ENCODE measurements at regions not wholly inside any gene's neighbourhood (a gene's known extent, or its start where the extent isn't known, plus 50 kb on each side); places are given as distances from the start of the nearest gene placed in this dataset.
"Not testable (repeated sequence)": the region's sequence is repeated elsewhere in the genome, so short reads cannot be mapped to it uniquely, and the experiment has no call there.

DNA sequence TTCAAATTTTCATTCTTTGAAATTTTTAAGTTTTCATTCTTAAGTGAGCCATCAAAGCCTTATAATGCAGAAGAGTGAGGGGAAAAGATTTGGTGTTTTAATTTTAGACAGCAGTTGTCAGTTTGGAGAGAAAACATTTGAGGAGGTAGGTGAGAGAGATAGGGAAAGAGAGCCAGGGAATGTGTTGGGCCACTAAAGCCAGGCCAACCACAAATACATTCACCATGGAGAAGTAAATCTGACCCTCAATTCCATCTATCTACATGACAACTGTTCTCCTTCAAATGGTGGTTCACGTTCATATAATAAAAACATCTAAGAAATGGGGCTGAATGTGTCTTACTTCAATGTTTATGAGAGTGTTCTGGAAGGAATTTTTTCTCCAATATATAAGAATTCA lies 553.0 kb upstream of the SYT4 start:
- H3K27me3 ChIP-seq (ENCODE audit: insufficient read depth, low read length): no peaks in the 10 kb centered on the region
- H3K4me1 ChIP-seq (ENCODE audit: insufficient read depth, low read length): peaks cover 10% of the 10 kb centered on the region
- no peak overlapping the region for H3K4me3 ChIP-seq (ENCODE audit: low read length)
- H3K9me3 ChIP-seq (ENCODE audit: low read length): no peaks in the 10 kb centered on the region
- H2AFZ ChIP-seq (ENCODE audit: low read depth, low read length): no peak overlapping the region
- no peaks in the 10 kb centered on the region for H3K36me3 ChIP-seq (ENCODE audit: insufficient read depth, low read length)

DNA sequence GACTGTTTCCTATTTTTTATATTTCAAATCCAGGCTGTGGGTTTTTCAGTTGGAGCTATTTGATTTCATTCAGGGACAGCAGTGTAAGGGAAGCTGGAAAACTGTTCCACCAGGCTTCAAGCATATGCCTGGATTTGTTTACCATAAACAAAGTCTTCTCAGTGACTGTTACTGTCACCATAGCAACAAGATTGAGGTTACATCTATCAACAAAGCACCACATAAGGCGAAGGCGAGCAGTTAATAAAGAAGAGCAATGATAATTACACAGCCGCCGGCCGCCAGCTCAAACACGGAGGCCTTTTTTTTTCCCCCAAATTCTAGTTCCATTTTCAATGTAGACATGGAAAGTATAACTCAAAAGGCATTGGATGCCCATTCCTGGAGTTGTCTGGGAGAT lies 553.7 kb upstream of the SYT4 start:
- Histone ChIP-seq H3K4me3 (ENCODE audit: low read length) (no peak overlapping the region), H3K9me3 (ENCODE audit: low read length) (no peaks in the 10 kb centered on the region)

GRCh38 chr18:43846299-43846698 lies 569.0 kb upstream of the SYT4 start:
- Histone ChIP-seq H3K4me3 (ENCODE audit: low read length) (no peak overlapping the region), H3K27me3 (ENCODE audit: insufficient read depth, low read length) (no peaks in the 10 kb centered on the region), H3K4me1 (ENCODE audit: insufficient read depth, low read length) (peaks cover 7% of the 10 kb centered on the region), H3K36me3 (ENCODE audit: insufficient read depth, low read length) (no peaks in the 10 kb centered on the region), H3K9me3 (ENCODE audit: low read length) (no peaks in the 10 kb centered on the region), H2AFZ (ENCODE audit: low read depth, low read length) (no peak overlapping the region)

More for the DNA sequence above, 553.7 kb upstream of the SYT4 start:
- H3K36me3 ChIP-seq (ENCODE audit: insufficient read depth, low read length): no peaks in the 10 kb centered on the region
- H2AFZ ChIP-seq (ENCODE audit: low read depth, low read length): no peak overlapping the region
- H3K27me3 ChIP-seq (ENCODE audit: insufficient read depth, low read length): no peaks in the 10 kb centered on the region
- peaks cover 4% of the 10 kb centered on the region for H3K4me1 ChIP-seq (ENCODE audit: insufficient read depth, low read length)

- Histone ChIP-seq H3K36me3 (ENCODE audit: insufficient read depth, low read length) (no peaks in the 10 kb centered on the region), H2AFZ (ENCODE audit: low read depth, low read length) (peak overlapping the region; percentile 99), H3K4me3 (ENCODE audit: low read length) (no peak overlapping the region), H3K4me1 (ENCODE audit: insufficient read depth, low read length) (peaks cover 7% of the 10 kb centered on the region), H3K27me3 (ENCODE audit: insufficient read depth, low read length) (no peaks in the 10 kb centered on the region), H3K9me3 (ENCODE audit: low read length) (no peaks in the 10 kb centered on the region)
These were observed 570.1 kb upstream of the SYT4 start for GRCh38 chr18:43847164-43848091.

DNA sequence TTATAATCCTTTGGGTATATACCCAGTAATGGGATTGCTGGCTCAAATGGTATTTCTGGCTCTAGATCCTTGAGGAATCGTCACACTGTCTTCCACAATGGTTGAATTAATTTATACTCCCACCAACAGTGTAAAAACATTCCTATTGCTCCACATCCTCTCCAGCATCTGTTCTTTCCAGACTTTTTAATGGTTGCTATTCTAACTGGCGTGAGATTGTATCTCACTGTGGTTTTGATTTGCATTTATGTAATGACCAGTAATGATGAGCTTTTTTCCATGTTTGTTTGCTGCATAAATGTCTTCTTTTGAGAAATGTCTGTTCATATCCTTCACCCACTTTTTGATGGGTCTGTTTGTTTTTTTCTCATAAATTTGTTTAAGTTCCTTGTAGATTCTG lies 572.5 kb upstream of the SYT4 start:
- not testable (repeated sequence) for H2AFZ ChIP-seq (ENCODE audit: low read depth, low read length); H3K9me3 ChIP-seq (ENCODE audit: low read length); H3K36me3 ChIP-seq (ENCODE audit: insufficient read depth, low read length); H3K4me1 ChIP-seq (ENCODE audit: insufficient read depth, low read length); H3K4me3 ChIP-seq (ENCODE audit: low read length); H3K27me3 ChIP-seq (ENCODE audit: insufficient read depth, low read length)

DNA sequence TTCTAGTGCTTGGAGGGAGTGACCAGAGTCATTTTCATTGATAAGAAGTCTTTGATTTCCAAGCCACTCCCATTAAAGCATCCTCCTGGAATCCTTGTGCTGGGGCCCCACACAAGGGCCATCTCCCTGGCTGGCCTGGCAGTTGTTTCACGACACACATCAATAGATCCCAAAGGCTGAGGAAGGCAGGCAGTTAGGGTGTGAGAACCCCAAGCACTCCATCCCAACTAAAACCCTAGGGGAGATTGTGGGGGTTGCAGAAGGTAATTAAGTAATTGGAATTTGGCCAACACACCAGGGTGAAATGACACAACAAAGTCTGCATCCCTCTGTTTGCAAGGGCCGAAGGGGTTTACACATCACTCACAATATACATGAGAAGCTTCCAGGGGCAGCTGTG lies 578.1 kb upstream of the SYT4 start:
- no peak overlapping the region for H3K4me3 ChIP-seq (ENCODE audit: low read length)
- no peaks in the 10 kb centered on the region for H3K9me3 ChIP-seq (ENCODE audit: low read length)
- no peak overlapping the region for H2AFZ ChIP-seq (ENCODE audit: low read depth, low read length)
- no peaks in the 10 kb centered on the region for H3K27me3 ChIP-seq (ENCODE audit: insufficient read depth, low read length)
- H3K36me3 ChIP-seq (ENCODE audit: insufficient read depth, low read length): no peaks in the 10 kb centered on the region
- no peaks in the 10 kb centered on the region for H3K4me1 ChIP-seq (ENCODE audit: insufficient read depth, low read length)

- Histone ChIP-seq H3K9me3 (ENCODE audit: low read length) (no peaks in the 10 kb centered on the region), H2AFZ (ENCODE audit: low read depth, low read length) (no peak overlapping the region), H3K36me3 (ENCODE audit: insufficient read depth, low read length) (no peaks in the 10 kb centered on the region), H3K27me3 (ENCODE audit: insufficient read depth, low read length) (no peaks in the 10 kb centered on the region), H3K4me3 (ENCODE audit: low read length) (no peak overlapping the region), H3K4me1 (ENCODE audit: insufficient read depth, low read length) (no peaks in the 10 kb centered on the region)
These were observed 585.9 kb upstream of the SYT4 start for GRCh38 chr18:43863180-43863579.

DNA sequence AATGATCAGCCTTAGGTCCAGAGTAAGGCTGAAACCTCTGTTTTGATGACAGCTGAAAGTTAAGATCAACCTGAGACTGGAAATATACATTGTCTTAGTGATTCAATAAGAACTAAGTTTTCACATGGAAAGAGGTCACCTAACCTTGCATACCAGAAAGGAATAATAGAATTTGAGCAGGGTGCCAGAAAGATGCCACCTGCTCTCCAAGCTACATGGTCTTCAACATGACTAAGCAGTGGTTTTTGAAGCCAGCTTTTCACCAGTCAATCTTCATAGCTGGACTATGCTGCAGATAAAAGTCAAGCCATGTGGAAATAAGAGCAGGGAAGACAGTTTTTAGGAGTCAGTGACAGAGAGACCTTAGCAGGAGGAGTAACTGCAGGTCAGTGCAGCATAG lies 589.4 kb upstream of the SYT4 start:
- Histone ChIP-seq H2AFZ (ENCODE audit: low read depth, low read length) (no peak overlapping the region), H3K4me3 (ENCODE audit: low read length) (no peak overlapping the region), H3K4me1 (ENCODE audit: insufficient read depth, low read length) (no peaks in the 10 kb centered on the region), H3K9me3 (ENCODE audit: low read length) (no peaks in the 10 kb centered on the region), H3K36me3 (ENCODE audit: insufficient read depth, low read length) (no peaks in the 10 kb centered on the region), H3K27me3 (ENCODE audit: insufficient read depth, low read length) (no peaks in the 10 kb centered on the region)

DNA sequence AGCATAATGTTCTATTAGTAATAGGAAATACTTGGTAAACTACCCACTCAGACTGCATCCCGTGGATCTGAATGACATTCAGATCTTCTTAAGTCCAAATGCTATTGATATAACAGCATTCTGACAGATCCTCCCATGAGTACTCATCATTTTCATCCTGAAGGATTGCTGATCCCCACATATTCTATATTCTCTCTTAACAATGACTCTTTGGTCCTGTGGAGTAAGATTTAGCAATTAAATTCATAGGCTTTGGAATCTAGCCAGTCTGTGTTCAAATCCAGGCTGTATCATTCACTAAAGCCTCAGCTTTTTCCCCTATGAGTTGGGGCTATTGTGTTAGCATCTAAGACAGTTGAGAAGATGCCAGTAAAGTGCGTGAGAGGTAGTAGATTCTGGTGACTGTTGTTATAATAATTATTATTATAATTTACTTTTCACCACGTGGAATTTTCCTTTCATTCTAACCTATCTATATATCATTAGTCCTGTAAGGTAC lies 591.3 kb upstream of the SYT4 start:
- Histone ChIP-seq H3K4me1 (ENCODE audit: insufficient read depth, low read length) (no peaks in the 10 kb centered on the region), H3K27me3 (ENCODE audit: insufficient read depth, low read length) (no peaks in the 10 kb centered on the region), H3K4me3 (ENCODE audit: low read length) (no peak overlapping the region), H3K36me3 (ENCODE audit: insufficient read depth, low read length) (no peaks in the 10 kb centered on the region), H2AFZ (ENCODE audit: low read depth, low read length) (no peak overlapping the region), H3K9me3 (ENCODE audit: low read length) (no peaks in the 10 kb centered on the region)

- no peak overlapping the region for H2AFZ ChIP-seq (ENCODE audit: low read depth, low read length)
- no peaks in the 10 kb centered on the region for H3K9me3 ChIP-seq (ENCODE audit: low read length)
- no peaks in the 10 kb centered on the region for H3K4me1 ChIP-seq (ENCODE audit: insufficient read depth, low read length)
- no peak overlapping the region for H3K4me3 ChIP-seq (ENCODE audit: low read length)
- H3K36me3 ChIP-seq (ENCODE audit: insufficient read depth, low read length): no peaks in the 10 kb centered on the region
- no peaks in the 10 kb centered on the region for H3K27me3 ChIP-seq (ENCODE audit: insufficient read depth, low read length)
These were observed 592.2 kb upstream of the SYT4 start for GRCh38 chr18:43869451-43870008.

GRCh38 chr18:43870626-43871025 lies 593.3 kb upstream of the SYT4 start:
- H3K27me3 ChIP-seq (ENCODE audit: insufficient read depth, low read length): no peaks in the 10 kb centered on the region
- H2AFZ ChIP-seq (ENCODE audit: low read depth, low read length): no peak overlapping the region
- H3K36me3 ChIP-seq (ENCODE audit: insufficient read depth, low read length): no peaks in the 10 kb centered on the region
- H3K4me1 ChIP-seq (ENCODE audit: insufficient read depth, low read length): no peaks in the 10 kb centered on the region
- H3K4me3 ChIP-seq (ENCODE audit: low read length): no peak overlapping the region
- H3K9me3 ChIP-seq (ENCODE audit: low read length): no peaks in the 10 kb centered on the region

- Histone ChIP-seq H3K4me3 (ENCODE audit: low read length) (no peak overlapping the region), H3K27me3 (ENCODE audit: insufficient read depth, low read length) (no peaks in the 10 kb centered on the region), H2AFZ (ENCODE audit: low read depth, low read length) (no peak overlapping the region), H3K36me3 (ENCODE audit: insufficient read depth, low read length) (no peaks in the 10 kb centered on the region), H3K4me1 (ENCODE audit: insufficient read depth, low read length) (no peaks in the 10 kb centered on the region), H3K9me3 (ENCODE audit: low read length) (no peaks in the 10 kb centered on the region)
These were observed 598.2 kb upstream of the SYT4 start for GRCh38 chr18:43875511-43875910.

GRCh38 chr18:43876286-43876685 lies 599.0 kb upstream of the SYT4 start:
- H2AFZ ChIP-seq (ENCODE audit: low read depth, low read length): no peak overlapping the region
- no peak overlapping the region for H3K4me3 ChIP-seq (ENCODE audit: low read length)
- no peaks in the 10 kb centered on the region for H3K4me1 ChIP-seq (ENCODE audit: insufficient read depth, low read length)
- H3K36me3 ChIP-seq (ENCODE audit: insufficient read depth, low read length): no peaks in the 10 kb centered on the region
- no peaks in the 10 kb centered on the region for H3K9me3 ChIP-seq (ENCODE audit: low read length)
- H3K27me3 ChIP-seq (ENCODE audit: insufficient read depth, low read length): no peaks in the 10 kb centered on the region
